ENCODE measurements at regions not wholly inside any gene's neighbourhood (a gene's known extent, or its start where the extent isn't known, plus 50 kb on each side); places are given as distances from the start of the nearest gene placed in this dataset.
"Not testable (repeated sequence)": the region's sequence is repeated elsewhere in the genome, so short reads cannot be mapped to it uniquely, and the experiment has no call there.

DNA sequence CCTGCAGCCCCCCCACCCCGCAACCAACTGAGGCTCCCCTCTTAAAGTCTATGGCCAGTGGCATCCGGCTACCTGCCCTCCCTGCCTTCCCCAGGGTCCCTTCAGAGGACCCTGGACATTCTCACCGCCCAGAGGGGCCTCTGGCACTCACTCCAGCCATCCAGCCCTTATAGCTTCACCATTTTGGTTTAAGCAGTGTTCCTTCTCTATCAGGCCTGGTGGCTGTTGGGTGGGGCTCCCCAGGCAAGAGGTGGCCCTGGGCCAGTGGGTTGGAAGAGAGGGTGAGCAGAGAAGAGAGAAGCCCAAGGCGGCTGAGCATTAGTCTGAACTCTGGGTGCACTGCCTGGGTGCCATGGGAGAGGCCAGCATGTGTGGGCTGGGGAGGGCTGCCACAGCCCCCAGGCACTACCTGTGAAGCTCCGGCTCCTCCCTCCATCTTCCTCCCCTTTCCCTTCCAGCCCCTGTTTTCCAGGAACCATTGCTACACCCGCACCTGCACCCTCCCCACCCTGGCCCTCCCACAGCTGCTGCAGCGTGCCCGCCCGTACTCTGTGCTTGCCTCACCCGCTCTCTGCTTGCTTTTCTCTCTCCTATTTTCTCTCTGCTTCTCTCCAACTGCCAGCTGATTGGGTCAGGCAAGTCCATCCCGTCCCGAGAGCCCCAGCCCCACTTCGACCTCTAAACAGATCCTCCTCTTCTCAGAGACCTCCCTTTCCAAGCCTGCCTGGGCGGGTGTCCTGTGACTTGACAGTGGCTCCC is 168.2 kb downstream of the TBC1D2B start:
- Histone ChIP-seq H3K36me3 (ENCODE audit: control insufficient read depth in 2 of 2, insufficient read depth in 2 of 2, low read length in 2 of 2) (no peaks in the 10 kb centered on the region), H3K27me3 (ENCODE audit: control insufficient read depth in 1 of 2, insufficient read depth in 2 of 2, low read length in 2 of 2) (no peaks in the 10 kb centered on the region)

DNA sequence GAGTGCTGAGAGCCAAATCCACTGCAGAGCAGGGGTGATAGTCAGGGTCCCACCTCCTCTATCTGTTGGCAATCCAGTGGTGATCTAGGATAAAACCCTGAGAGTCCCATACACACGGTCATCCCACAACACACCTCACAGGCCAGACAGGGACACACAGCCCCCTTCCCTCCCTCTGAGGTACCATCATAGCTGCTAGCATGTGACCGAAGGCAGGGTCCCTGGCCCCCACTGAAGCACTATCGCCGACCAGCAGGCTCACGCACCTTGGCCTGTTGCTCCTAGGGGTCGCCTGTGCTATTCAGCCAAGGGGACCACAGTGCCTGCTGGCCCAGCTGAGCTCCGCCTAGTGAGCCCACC is 168.8 kb downstream of the TBC1D2B start:
- not testable (repeated sequence) for H3K27ac ChIP-seq (ENCODE audit: low read length); H3K4me1 ChIP-seq (ENCODE audit: control insufficient read depth, insufficient read depth, low read length); H3K27me3 ChIP-seq (ENCODE audit: control insufficient read depth in 1 of 2, insufficient read depth in 2 of 2, low read length in 2 of 2); H3K9ac ChIP-seq (ENCODE audit: low read length in 2 of 2); H3K9me3 ChIP-seq (ENCODE audit: control insufficient read depth in 2 of 2, low read length in 2 of 2); H3K4me3 ChIP-seq (ENCODE audit: low read length in 2 of 2); H3K36me3 ChIP-seq (ENCODE audit: control insufficient read depth in 2 of 2, insufficient read depth in 2 of 2, low read length in 2 of 2)

More for the DNA sequence above, 168.2 kb downstream of the TBC1D2B start:
- H3K4me3 ChIP-seq (ENCODE audit: low read length in 2 of 2), result no peak overlapping the region
- H3K9me3 ChIP-seq (ENCODE audit: control insufficient read depth in 2 of 2, low read length in 2 of 2), result no peaks in the 10 kb centered on the region
- H3K4me1 ChIP-seq (ENCODE audit: control insufficient read depth, insufficient read depth, low read length), result no peaks in the 10 kb centered on the region
- no peak overlapping the region for H3K9ac ChIP-seq (ENCODE audit: low read length in 2 of 2)
- H3K27ac ChIP-seq (ENCODE audit: low read length), result no peak overlapping the region

GRCh38 chr15:77907824-77908751 is 169.4 kb downstream of the TBC1D2B start:
- H3K9me3 ChIP-seq (ENCODE audit: control insufficient read depth in 2 of 2, low read length in 2 of 2), result no peaks in the 10 kb centered on the region
- no peaks in the 10 kb centered on the region for H3K36me3 ChIP-seq (ENCODE audit: control insufficient read depth in 2 of 2, insufficient read depth in 2 of 2, low read length in 2 of 2)
- H3K27ac ChIP-seq (ENCODE audit: low read length), result no peak overlapping the region
- H3K4me3 ChIP-seq (ENCODE audit: low read length in 2 of 2), result no peak overlapping the region
- no peak overlapping the region for H3K9ac ChIP-seq (ENCODE audit: low read length in 2 of 2)
- H3K4me1 ChIP-seq (ENCODE audit: control insufficient read depth, insufficient read depth, low read length), result no peaks in the 10 kb centered on the region
- H3K27me3 ChIP-seq (ENCODE audit: control insufficient read depth in 1 of 2, insufficient read depth in 2 of 2, low read length in 2 of 2), result no peaks in the 10 kb centered on the region

DNA sequence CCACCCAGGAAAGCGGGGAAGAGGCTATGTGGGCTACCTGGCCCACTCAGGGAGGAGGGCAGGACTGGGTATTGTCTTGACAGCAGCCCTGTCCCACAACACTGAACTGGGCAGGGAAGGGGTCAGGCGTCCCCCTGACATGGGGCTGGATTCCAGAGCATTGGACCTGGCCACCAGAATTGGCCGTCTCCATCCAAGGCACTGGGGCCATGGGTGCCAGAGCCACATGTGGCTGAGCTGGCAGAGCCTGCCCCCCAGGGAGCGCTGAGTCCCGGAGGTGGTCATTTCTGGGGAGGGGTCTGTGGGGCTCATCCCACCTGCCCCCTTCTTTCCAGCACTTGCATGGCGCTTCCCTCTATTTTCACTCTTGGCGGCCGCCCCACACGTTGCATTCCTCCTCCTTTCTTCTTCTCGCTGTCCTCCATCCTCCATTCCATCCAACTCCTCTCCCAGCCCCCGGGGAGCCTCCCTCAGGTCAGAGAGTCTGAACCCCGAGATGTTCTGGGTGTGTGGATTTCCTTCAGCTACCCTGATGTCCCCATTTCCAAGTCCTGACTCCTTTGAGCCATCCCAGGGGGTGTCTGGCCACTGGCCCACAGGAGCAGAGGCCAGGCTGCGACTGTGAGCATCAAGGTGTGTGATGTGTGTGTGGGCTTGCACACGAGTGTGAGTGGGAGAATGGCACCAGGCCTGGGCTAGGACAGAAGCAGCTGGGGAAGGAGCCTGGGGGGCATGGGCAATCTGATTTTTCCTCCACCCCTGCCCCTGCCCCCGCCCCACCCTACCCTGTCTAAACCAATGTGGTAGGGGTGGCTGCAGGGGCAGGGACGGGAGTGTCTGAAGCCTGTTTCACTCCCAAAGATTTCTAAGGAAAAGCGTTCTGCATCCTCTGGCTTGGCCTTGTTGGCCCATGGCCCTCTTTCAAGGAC is 171.2 kb downstream of the TBC1D2B start:
- H3K9ac ChIP-seq (ENCODE audit: low read length in 2 of 2); H3K27me3 ChIP-seq (ENCODE audit: control insufficient read depth in 1 of 2, insufficient read depth in 2 of 2, low read length in 2 of 2); H3K36me3 ChIP-seq (ENCODE audit: control insufficient read depth in 2 of 2, insufficient read depth in 2 of 2, low read length in 2 of 2); H3K27ac ChIP-seq (ENCODE audit: low read length); H3K9me3 ChIP-seq (ENCODE audit: control insufficient read depth in 2 of 2, low read length in 2 of 2); H3K4me3 ChIP-seq (ENCODE audit: low read length in 2 of 2); H3K4me1 ChIP-seq (ENCODE audit: control insufficient read depth, insufficient read depth, low read length): not testable (repeated sequence)

GRCh38 chr15:77905301-77905920 is 172.1 kb downstream of the TBC1D2B start:
- H3K9me3 ChIP-seq (ENCODE audit: control insufficient read depth in 2 of 2, low read length in 2 of 2), result no peaks in the 10 kb centered on the region
- no peak overlapping the region for H3K9ac ChIP-seq (ENCODE audit: low read length in 2 of 2)
- no peaks in the 10 kb centered on the region for H3K36me3 ChIP-seq (ENCODE audit: control insufficient read depth in 2 of 2, insufficient read depth in 2 of 2, low read length in 2 of 2)
- H3K4me3 ChIP-seq (ENCODE audit: low read length in 2 of 2), result no peak overlapping the region
- H3K4me1 ChIP-seq (ENCODE audit: control insufficient read depth, insufficient read depth, low read length), result no peaks in the 10 kb centered on the region
- H3K27ac ChIP-seq (ENCODE audit: low read length), result no peak overlapping the region
- H3K27me3 ChIP-seq (ENCODE audit: control insufficient read depth in 1 of 2, insufficient read depth in 2 of 2, low read length in 2 of 2), result no peaks in the 10 kb centered on the region

DNA sequence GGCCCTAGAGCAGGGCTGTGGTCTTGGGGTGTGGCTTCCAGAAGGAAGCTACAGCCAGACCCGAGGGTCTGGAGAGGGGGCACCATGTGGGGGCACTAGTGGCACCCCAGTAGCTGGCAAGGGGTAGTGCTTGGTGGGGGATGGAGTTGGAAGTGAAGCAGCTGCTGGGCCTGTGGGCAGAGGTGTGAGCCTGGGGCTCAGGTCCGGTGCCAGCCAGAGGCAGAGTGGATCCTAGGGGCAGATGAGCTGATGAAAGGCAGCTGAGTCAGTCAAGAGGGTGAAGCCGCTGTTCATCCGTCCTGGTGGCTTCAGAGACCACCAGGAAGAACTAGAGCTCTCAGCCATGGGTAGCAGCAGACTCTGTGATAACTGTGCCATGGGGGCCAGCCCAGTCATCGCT is 172.6 kb downstream of the TBC1D2B start:
- Histone ChIP-seq H3K9me3 (ENCODE audit: control insufficient read depth in 2 of 2, low read length in 2 of 2) (no peaks in the 10 kb centered on the region), H3K27me3 (ENCODE audit: control insufficient read depth in 1 of 2, insufficient read depth in 2 of 2, low read length in 2 of 2) (no peaks in the 10 kb centered on the region), H3K4me3 (ENCODE audit: low read length in 2 of 2) (no peak overlapping the region), H3K27ac (ENCODE audit: low read length) (no peak overlapping the region), H3K36me3 (ENCODE audit: control insufficient read depth in 2 of 2, insufficient read depth in 2 of 2, low read length in 2 of 2) (no peaks in the 10 kb centered on the region), H3K4me1 (ENCODE audit: control insufficient read depth, insufficient read depth, low read length) (no peaks in the 10 kb centered on the region), H3K9ac (ENCODE audit: low read length in 2 of 2) (no peak overlapping the region)

DNA sequence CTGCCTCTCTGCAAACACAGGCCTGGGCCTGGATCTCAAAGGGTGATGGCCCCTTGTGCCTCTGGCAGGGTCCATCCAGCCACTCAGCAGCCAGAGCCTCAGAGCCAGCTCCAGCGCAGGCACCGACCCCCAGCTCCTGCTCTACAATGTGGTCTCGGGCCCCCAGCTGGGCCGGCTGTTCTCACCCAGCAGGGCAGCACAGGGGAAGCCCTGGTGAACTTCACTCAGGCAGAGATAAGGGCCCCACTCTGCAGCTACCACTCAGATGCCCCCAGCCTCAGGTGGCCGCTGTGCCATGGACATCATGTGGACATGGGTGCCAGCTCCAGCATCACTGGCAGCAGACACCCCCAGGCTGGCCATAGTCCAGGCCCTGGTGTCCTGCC is 173.1 kb downstream of the TBC1D2B start:
- H3K27ac ChIP-seq (ENCODE audit: low read length), result no peak overlapping the region
- no peaks in the 10 kb centered on the region for H3K9me3 ChIP-seq (ENCODE audit: control insufficient read depth in 2 of 2, low read length in 2 of 2)
- no peaks in the 10 kb centered on the region for H3K36me3 ChIP-seq (ENCODE audit: control insufficient read depth in 2 of 2, insufficient read depth in 2 of 2, low read length in 2 of 2)
- no peaks in the 10 kb centered on the region for H3K4me1 ChIP-seq (ENCODE audit: control insufficient read depth, insufficient read depth, low read length)
- H3K27me3 ChIP-seq (ENCODE audit: control insufficient read depth in 1 of 2, insufficient read depth in 2 of 2, low read length in 2 of 2), result no peaks in the 10 kb centered on the region
- no peak overlapping the region for H3K9ac ChIP-seq (ENCODE audit: low read length in 2 of 2)
- no peak overlapping the region for H3K4me3 ChIP-seq (ENCODE audit: low read length in 2 of 2)

- not testable (repeated sequence) for H3K27ac ChIP-seq (ENCODE audit: low read length); H3K27me3 ChIP-seq (ENCODE audit: control insufficient read depth in 1 of 2, insufficient read depth in 2 of 2, low read length in 2 of 2); H3K4me1 ChIP-seq (ENCODE audit: control insufficient read depth, insufficient read depth, low read length); H3K4me3 ChIP-seq (ENCODE audit: low read length in 2 of 2); H3K36me3 ChIP-seq (ENCODE audit: control insufficient read depth in 2 of 2, insufficient read depth in 2 of 2, low read length in 2 of 2); H3K9ac ChIP-seq (ENCODE audit: low read length in 2 of 2); H3K9me3 ChIP-seq (ENCODE audit: control insufficient read depth in 2 of 2, low read length in 2 of 2)
These were observed 173.6 kb downstream of the TBC1D2B start for GRCh38 chr15:77903761-77904435.

DNA sequence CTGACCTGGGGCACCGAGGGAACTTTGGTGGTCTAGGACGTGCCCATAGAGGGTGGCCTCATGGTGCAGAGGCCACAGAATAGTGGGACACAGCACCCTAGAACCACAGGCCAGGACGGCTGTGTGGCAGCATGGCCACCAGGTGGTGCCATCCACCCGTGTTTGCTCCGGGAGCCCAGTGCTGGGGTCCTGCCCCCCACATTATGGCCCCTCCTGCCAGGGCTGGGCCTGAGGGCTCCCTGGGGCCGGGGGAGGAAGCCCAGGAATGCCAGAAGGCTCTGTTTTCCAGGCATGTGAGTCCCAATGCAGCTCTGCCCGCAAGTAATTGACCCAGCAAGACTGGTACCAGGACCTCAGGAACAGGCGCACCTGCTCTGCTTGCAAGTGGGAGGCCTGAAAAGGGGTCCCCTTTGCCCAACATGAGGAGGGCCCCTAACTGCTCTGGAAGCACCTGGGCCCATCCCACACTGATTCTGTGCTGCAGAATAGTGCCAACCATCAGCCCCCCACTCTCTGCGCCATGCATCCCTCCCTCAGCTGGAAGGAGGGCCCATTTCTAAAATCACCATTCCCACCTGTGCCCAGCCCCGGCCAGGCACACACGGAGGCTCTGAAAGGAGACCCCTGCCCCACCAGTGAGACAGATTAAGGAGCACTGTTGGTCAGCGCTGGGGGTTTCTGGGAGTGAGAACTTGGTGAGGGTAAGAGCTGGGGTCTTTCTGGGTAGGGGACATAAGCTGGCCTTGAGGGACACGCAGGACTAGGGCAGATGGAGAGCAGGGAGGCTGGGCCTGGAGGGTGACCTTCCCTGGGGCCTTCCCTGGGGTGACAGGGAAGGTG is 174.4 kb downstream of the TBC1D2B start:
- H3K27me3 ChIP-seq (ENCODE audit: control insufficient read depth in 1 of 2, insufficient read depth in 2 of 2, low read length in 2 of 2); H3K27ac ChIP-seq (ENCODE audit: low read length); H3K9me3 ChIP-seq (ENCODE audit: control insufficient read depth in 2 of 2, low read length in 2 of 2): not testable (repeated sequence)

More for the DNA sequence above, 174.4 kb downstream of the TBC1D2B start:
- not testable (repeated sequence) for H3K36me3 ChIP-seq (ENCODE audit: control insufficient read depth in 2 of 2, insufficient read depth in 2 of 2, low read length in 2 of 2); H3K4me1 ChIP-seq (ENCODE audit: control insufficient read depth, insufficient read depth, low read length); H3K4me3 ChIP-seq (ENCODE audit: low read length in 2 of 2); H3K9ac ChIP-seq (ENCODE audit: low read length in 2 of 2)
